ENCODE measurements at regions not wholly inside any gene's neighbourhood (a gene's known extent, or its start where the extent isn't known, plus 50 kb on each side); places are given as distances from the start of the nearest gene placed in this dataset.

- POLR2A ChIA-PET: interaction anchor here (1.1 kb wide), 1 partner anchor 11 kb away, joined by 3 read pairs; no protein-coding TSS in a partner anchor
- TF ChIP-seq RAD21 (IDR thresholded peaks at IDR 0.05; ENCODE audit: low read length) (no peak), YY1 (IDR thresholded peaks at IDR 0.05; ENCODE audit: low read depth) (no peak), CHD2 (IDR thresholded peaks at IDR 0.05; ENCODE audit: low read length, partially characterized antibody) (no peak), NRF1 (IDR thresholded peaks at IDR 0.05; ENCODE audit: low read depth, low read length) (no peak), EP300 (IDR thresholded peaks at IDR 0.05; ENCODE audit: borderline replicate concordance in 1 of 2, low read depth in 1 of 2, low read length in 1 of 2) (no peak), PBX3 (IDR thresholded peaks at IDR 0.05) (no peak), IRF3 (IDR thresholded peaks at IDR 0.05; ENCODE audit: low read depth, low read length) (no peak)
- H3K9me2 ChIP-seq: no peaks in the 10 kb centered on the region
- H2AFZ ChIP-seq (ENCODE audit: low read depth): no peak overlapping the region
- H3K9me3 ChIP-seq: no peaks in the 10 kb centered on the region
- H3K36me3 ChIP-seq (replicated peaks in 1 of 2; ENCODE audit: control insufficient read depth in 1 of 2, insufficient read depth in 2 of 2, low read length in 1 of 2): no peaks in the 10 kb centered on the region
- H3F3A ChIP-seq (replicated peaks; ENCODE audit: insufficient read depth): no peaks in the 10 kb centered on the region
- no peak for DNase-seq
- H3K27me3 ChIP-seq (ENCODE audit: insufficient read depth): no peaks in the 10 kb centered on the region
- H4K20me1 ChIP-seq (ENCODE audit: insufficient read depth): no peaks in the 10 kb centered on the region
- no peak overlapping the region for H3K27ac ChIP-seq (ENCODE audit: low read depth in 2 of 2, low read length in 1 of 2)
- no peaks in the 10 kb centered on the region; a peak in 1 of 4 replicates for H3K4me1 ChIP-seq (ENCODE audit: control insufficient read depth in 1 of 2, insufficient read depth in 2 of 2, low read depth in 1 of 2, low read length in 1 of 2)
- H3K79me2 ChIP-seq (ENCODE audit: insufficient read depth): no peaks in the 10 kb centered on the region
- WGBS (ENCODE audit: low lambda C conversion rate): 81% methylated on average over 2 of the region's 2 CpGs
- H3K4me3 ChIP-seq (ENCODE audit: low read depth in 2 of 2, low read length in 1 of 2): no peak overlapping the region
- no peak overlapping the region for H3K9ac ChIP-seq
- CTCF ChIA-PET: interaction anchor here (1.4 to 1.9 kb wide), 3 partner anchors 12 to 667 kb away, joined by 3 to 4 read pairs (median 4); no protein-coding TSS in a partner anchor
- H3K4me2 ChIP-seq: no peak overlapping the region
Measured at GRCh38 chr10:78714225-78714624, 354.5 kb upstream of the ZMIZ1 start.

GRCh38 chr10:78715435-78715834, 353.3 kb upstream of the ZMIZ1 start:
- no peaks in the 10 kb centered on the region for H3K9me2 ChIP-seq
- H3K9ac ChIP-seq: no peak overlapping the region
- POLR2A ChIA-PET: no interaction called here
- CTCF ChIA-PET: interaction anchor here (0.8 to 1.9 kb wide), 3 partner anchors 9 to 668 kb away, joined by 4 to 5 read pairs (median 4); no protein-coding TSS in a partner anchor
- H4K20me1 ChIP-seq (ENCODE audit: insufficient read depth): no peaks in the 10 kb centered on the region
- H3K9me3 ChIP-seq: no peaks in the 10 kb centered on the region
- no peak overlapping the region for H3K4me3 ChIP-seq (ENCODE audit: low read depth in 2 of 2, low read length in 1 of 2)
- H2AFZ ChIP-seq (ENCODE audit: low read depth): no peak overlapping the region
- H3K36me3 ChIP-seq (replicated peaks in 1 of 2; ENCODE audit: control insufficient read depth in 1 of 2, insufficient read depth in 2 of 2, low read length in 1 of 2): no peaks in the 10 kb centered on the region
- H3K27me3 ChIP-seq (ENCODE audit: insufficient read depth): no peaks in the 10 kb centered on the region
- H3F3A ChIP-seq (replicated peaks; ENCODE audit: insufficient read depth): no peaks in the 10 kb centered on the region
- TF ChIP-seq TEAD4 (IDR thresholded peaks at IDR 0.05; ENCODE audit: borderline replicate concordance, insufficient read depth) (no peak), MXI1 (IDR thresholded peaks at IDR 0.05; ENCODE audit: low read depth, low read length) (no peak), EP300 (IDR thresholded peaks at IDR 0.05; ENCODE audit: borderline replicate concordance in 1 of 2, low read depth in 1 of 2, low read length in 1 of 2) (no peak), TAF1 (IDR thresholded peaks at IDR 0.05; ENCODE audit: borderline replicate concordance, low read depth, low read length) (no peak), TCF12 (IDR thresholded peaks at IDR 0.05) (no peak), RXRA (IDR thresholded peaks at IDR 0.05; ENCODE audit: borderline replicate concordance, low read depth) (no peak)
- DNase-seq: no peak
- WGBS (ENCODE audit: low lambda C conversion rate): 49% methylated on average over 2 of the region's 2 CpGs
- H3K4me2 ChIP-seq: no peak overlapping the region
- no peaks in the 10 kb centered on the region for H3K4me1 ChIP-seq (ENCODE audit: control insufficient read depth in 1 of 2, insufficient read depth in 2 of 2, low read depth in 1 of 2, low read length in 1 of 2)
- H3K27ac ChIP-seq (ENCODE audit: low read depth in 2 of 2, low read length in 1 of 2): no peak overlapping the region
- H3K79me2 ChIP-seq (ENCODE audit: insufficient read depth): no peaks in the 10 kb centered on the region
